HG02763 (cell line): ENCODE measurements at regions not wholly inside any gene's neighbourhood (a gene's known extent, or its start where the extent isn't known, plus 50 kb on each side); places are given as distances from the start of the nearest gene placed in this dataset.
"Not testable (repeated sequence)": the region's sequence is repeated elsewhere in the genome, so short reads cannot be mapped to it uniquely, and the experiment has no call there.

Experiments
- ATAC-seq: cut with Tn5 transposase; IDR thresholded peaks from one replicate; pipeline ENCODE4 v1.9.1; 2021; ENCODE audit warnings: mild to moderate bottlenecking, moderate library complexity; ENCODE audit not compliant: unreplicated experiment

DNA sequence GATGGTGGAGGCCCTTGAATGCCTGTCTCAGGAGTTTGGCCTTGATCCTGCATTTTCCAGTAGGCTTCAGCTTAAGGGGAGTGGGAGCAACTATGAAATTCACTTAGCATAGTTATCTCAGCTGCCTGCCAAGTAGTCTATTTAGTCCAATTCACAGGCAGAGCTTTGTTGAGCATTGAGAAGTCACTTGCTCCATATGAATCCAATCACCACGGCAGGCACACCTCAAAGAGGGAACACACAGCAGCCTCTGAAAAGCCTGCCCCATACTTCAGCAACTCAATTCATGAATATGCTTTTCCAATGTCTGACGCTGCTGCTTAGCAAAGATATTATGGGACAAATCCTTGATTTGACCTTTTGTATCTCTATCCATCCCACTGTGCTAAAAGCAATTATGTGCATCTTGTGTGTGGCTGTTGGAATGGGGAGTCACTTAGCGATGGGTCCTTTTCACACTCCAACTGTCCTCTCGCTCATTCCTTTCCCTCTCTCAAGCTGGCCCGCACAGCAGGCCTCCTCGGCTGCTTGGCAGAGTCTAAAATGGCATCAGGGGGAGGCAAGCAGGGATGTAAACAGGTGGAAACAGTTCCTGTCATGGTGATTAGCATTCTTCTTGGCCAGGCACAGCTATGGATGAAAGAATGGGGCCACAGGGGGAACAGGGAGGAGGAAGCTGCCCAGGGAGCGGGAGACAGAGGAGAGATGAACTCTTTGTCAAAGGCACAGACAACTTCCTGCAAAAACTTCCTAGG lies 56.0 kb upstream of the LRPPRC start:
- no peak for ATAC-seq

DNA sequence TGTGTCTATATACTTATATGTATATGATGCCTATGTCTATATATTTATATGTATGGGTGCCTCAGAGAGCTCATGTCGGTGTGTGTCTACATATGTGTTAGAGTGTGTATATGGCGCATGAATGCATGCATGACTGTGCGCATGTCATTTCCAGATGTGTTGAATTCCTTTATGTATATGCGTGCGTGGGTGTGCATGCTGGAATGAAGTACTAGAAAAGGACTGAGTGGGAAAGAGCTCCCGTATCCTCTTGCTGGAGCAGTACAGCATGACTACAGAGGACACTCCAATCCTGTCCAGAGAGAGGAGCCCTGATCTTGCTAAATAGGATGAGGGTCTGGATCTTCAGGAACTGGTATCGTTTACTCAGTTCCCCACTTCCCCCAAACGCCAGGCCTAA lies 56.8 kb upstream of the LRPPRC start:
- ATAC-seq, result no peak

- ATAC-seq, result no peak
Observed at GRCh38 chr2:44053052-44053451, 57.3 kb upstream of the LRPPRC start.

- no peak for ATAC-seq
Observed at GRCh38 chr2:44053456-44053855, 57.7 kb upstream of the LRPPRC start.

- ATAC-seq, result no peak
Observed at GRCh38 chr2:44055229-44055628, 59.4 kb upstream of the LRPPRC start.

GRCh38 chr2:44055664-44056063 lies 59.9 kb upstream of the LRPPRC start:
- no peak for ATAC-seq

DNA sequence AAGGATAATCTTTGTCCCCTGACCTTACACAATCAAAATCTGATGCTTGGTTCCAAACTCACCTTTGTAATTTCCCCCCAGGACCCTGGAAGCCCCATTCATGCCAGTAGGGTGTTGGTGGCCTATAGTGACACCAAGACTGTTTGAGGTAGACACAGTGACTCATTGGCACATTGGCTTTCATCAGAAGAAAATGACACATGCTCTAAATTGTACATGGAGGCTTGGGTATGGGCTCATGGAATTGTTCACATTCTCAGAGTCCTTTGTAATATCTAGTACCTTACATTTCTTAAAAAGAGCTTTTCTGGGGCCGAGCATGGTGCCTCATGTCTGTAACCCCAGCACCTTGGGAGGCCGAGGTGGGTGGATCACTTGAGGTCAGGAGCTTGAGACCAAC lies 61.2 kb upstream of the LRPPRC start:
- ATAC-seq, result no peak

GRCh38 chr2:44060286-44060685 lies 64.5 kb upstream of the LRPPRC start:
- not testable (repeated sequence) for ATAC-seq

GRCh38 chr2:44060990-44061389 lies 65.2 kb upstream of the LRPPRC start:
- no peak for ATAC-seq

- ATAC-seq, result no peak
Observed at GRCh38 chr2:44061469-44061868, 65.7 kb upstream of the LRPPRC start.

DNA sequence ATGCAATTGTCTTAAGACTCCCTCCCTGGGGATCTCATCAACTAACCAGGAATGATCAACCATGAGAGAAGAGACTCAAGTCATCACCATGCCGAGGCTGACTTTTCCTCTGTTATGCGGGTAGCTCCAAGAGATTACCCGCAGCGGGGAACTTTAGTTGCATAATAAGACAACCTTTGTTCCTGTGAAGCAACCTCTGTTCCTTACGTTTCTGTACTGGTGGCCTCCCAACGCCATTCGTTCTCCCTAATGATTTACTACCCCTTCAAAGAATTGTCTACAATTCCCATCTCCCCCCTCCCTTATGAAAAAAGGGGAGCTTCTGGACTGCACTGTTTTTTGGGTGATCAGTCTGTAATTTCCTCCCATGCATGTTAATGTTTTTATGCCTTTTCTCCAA lies 66.1 kb upstream of the LRPPRC start:
- ATAC-seq, result no peak

DNA sequence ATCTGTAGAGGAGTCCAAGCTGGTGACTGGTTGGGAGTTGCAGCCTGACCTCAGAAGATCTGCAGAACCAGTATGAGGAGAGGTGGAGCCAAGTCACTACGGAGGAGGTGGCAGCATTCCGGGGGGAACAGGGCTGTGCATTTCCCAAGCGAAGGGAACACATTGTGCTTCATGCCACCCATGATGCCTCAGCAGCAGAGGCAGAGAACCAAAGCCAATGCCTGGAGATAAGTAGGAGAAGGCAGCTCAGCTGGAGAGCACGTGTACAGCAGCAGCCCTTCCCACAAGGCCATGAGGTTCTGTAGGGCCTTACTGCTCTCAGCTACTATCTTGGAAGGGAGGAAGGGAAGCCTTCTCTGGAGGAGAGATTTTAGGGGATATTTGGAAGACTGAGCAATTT lies 67.2 kb upstream of the LRPPRC start:
- ATAC-seq, result no peak

DNA sequence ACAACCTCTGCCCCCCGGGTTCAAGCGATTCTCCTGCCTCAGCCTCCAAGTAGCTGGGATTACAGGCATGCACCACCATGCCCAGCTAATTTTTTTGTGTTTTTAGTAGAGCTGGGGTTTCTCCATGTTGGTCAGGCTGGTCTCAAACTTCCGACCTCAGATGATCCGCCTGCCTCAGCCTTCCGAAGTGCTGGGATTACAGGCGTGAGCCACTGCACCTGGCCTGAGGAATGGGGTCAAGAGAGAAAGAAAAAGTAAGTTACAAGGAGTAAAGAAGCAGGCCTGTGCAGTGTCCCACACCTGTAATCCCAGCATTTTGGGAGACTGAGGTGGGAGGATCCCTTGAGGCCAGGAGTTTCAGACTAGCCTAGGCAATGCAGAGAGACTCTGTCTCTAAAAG lies 68.5 kb upstream of the LRPPRC start:
- ATAC-seq, result not testable (repeated sequence)

DNA sequence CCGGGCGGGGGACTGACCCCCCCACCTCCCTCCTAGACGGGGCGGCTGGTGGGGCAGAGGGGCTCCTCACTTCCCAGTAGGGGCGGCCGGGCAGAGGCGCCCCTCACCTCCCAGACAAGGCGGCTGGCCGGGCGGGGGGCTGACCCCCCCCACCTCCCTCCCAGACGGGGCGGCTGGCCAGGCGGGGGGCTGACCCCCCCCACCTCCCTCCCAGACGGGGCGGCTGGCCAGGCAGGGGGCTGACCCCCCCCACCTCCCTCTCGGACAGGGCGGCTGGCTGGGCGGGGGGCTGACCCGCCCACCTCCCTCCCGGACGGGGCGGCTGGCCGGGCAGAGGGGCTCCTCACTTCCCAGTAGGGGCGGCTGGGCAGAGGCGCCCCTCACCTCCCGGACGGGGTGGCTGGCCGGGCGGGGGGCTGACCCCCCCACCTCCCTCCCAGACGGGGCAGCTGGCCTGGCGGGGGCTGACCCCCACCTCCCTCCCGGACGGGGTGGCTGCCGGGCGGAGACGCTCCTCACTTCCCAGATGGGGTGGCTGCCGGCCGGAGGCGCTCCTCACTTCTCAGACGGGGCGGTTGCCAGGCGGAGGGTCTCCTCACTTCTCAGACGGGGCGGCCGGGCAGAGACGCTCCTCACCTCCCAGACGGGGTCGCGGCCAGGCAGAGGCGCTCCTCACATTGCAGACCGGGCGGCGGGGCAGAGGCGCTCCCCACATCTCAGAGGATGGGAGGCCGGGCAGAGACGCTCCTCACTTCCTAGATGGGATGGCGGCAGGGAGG lies 71.4 kb upstream of the LRPPRC start:
- ATAC-seq, result not testable (repeated sequence)

DNA sequence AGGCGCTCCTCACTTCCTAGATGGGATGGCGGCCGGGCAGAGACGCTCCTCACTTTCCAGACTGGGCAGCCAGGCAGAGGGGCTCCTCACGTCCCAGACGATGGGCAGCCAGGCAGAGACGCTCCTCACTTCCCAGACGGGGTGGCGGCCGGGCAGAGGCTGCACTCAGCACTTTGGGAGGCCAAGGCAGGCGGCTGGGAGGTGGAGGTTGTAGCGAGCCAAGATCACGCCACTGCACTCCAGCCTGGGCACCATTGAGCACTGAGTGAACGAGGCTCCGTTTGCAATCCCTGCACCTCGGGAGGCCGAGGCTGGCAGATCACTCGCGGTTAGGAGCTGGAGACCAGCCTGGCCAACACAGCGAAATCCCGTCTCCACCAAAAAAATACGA lies 72.0 kb upstream of the LRPPRC start:
- ATAC-seq, result not testable (repeated sequence)

DNA sequence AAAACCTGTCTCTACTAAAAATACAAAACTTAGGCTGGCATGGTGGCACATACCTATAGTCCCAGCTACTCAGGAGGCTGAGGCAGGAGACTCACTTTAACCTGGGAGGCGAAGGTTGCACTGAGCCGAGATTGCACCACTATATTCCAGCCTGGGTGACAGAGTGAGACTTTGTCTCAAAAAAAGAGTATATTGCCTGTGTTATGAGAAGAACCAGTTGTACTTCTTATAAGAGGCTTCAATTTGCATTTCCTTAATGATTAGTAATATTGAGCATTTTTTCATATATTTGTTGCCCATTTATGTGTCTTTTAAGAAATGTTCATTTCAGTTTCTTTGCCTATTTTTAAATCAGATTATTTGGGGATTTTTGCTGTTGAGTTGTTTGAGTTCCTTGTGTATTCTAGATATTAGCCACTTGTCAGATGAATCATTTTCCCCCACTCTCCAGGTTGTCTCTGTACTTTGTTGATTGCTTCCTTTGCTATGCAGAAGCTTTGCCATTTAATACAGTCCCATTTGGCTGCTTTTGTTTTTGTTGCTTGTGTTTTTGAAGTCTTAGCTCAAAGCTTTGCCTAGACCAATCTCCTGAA lies 75.8 kb upstream of the LRPPRC start:
- ATAC-seq, result no peak

GRCh38 chr2:44073667-44074066 lies 77.9 kb upstream of the LRPPRC start:
- not testable (repeated sequence) for ATAC-seq

GRCh38 chr2:44074795-44075194 lies 79.0 kb upstream of the LRPPRC start:
- not testable (repeated sequence) for ATAC-seq

DNA sequence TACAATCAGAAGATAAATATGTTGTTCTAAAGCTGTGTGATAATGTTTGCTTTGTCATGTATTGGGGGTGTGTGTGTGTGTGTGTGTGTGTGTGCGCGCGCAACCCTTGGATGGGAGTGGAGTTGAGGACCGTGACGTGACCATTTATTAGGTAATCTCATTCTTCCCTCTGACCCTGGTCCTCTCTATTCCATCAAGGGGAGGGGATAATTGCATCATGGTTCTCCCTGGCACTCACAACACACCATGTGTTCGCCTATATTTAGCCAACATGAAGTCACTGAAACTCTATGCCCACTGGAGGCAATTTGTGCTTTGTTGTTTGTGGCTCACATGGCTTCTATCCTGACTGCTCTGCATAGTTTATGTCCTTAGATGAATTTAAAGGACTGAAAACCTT lies 79.8 kb upstream of the LRPPRC start:
- no peak for ATAC-seq

DNA sequence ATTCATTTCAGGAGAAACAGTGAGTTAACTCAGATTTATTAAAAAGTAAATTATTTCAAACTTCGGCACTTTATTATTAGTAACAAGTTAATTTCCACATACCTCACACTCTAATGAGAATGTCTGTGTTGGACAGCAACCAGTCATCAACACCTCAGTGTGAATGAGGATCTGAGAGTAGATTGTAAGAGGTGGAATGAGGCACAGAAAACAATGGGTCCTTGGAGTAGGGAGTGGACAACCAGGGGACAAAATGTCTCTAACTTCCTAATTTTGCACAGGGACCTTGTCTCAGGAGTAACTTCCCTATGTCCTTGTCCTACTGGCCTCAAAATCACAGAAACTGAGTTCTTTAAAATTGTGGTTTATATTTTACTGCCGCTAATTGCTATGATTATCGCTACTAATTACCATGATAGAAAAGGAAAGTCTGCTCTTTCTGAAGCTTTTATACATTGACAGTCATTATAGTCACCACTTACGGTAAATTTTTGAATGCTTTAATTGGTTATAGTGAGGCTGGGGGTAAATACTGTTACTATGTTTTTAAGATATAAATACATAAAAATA lies 82.2 kb upstream of the LRPPRC start:
- no peak for ATAC-seq

GRCh38 chr2:44079686-44080085 lies 83.9 kb upstream of the LRPPRC start:
- no peak for ATAC-seq

DNA sequence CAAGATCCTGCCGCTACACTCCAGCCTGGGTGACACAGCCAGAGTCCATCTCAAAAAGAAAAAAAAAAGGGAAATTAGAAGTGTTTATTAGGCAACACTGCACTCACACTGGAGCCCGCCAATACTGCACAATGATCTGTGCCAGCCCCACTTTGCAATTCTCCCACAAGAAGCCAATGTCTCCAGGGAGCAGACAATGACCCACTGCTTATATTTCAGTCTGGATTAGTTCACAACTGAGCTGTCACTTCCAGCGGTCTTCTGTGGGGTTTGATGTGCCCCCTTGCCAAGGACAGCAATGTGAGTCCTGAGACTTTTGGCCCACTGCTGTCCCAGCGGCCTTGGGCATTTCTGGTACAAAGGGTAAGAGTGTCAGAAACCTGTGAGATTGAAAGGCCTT lies 85.6 kb upstream of the PPM1B start:
- ATAC-seq, result no peak
